Lower lobe of right lung (tissue), 2 donors: ENCODE measurements at regions not wholly inside any gene's neighbourhood (a gene's known extent, or its start where the extent isn't known, plus 50 kb on each side); places are given as distances from the start of the nearest gene placed in this dataset.
A peak's percentile ranks its signal among the peaks of the same experiment; 100 is the strongest.
"Not testable (repeated sequence)": the region's sequence is repeated elsewhere in the genome, so short reads cannot be mapped to it uniquely, and the experiment has no call there.

ENCODE experiments used
- ATAC-seq, 2 donors: fragments of 200-7000 bp; cut with Tn5 transposase; one replicate each; pipeline ENCODE4 v1.9.1; 2020 to 2022; ENCODE audit warnings: mild to moderate bottlenecking in 2 of 2, moderate library complexity in 2 of 2
- DNase-seq: peaks from one replicate; pipeline ENCODE4 v3.0.0-alpha.2; 2020
- H3K27ac ChIP-seq: fragments of 200-600 bp; one replicate; pipeline ENCODE4 v1.8.0; 2022
- H3K27me3 ChIP-seq: fragments of 200-600 bp; one replicate; pipeline ENCODE4 v1.8.0; 2022; ENCODE audit warnings: low read depth
- H3K36me3 ChIP-seq: fragments of 200-600 bp; one replicate; pipeline ENCODE4 v1.8.0; 2022; ENCODE audit warnings: mild to moderate bottlenecking
- H3K4me1 ChIP-seq: fragments of 200-600 bp; one replicate; pipeline ENCODE4 v1.8.0; 2022
- H3K4me3 ChIP-seq: fragments of 200-600 bp; one replicate; pipeline ENCODE4 v1.8.0; 2022; ENCODE audit warnings: mild to moderate bottlenecking
- H3K9me3 ChIP-seq: fragments of 200-600 bp; one replicate; pipeline ENCODE4 v1.8.0; 2022
- CTCF ChIP-seq: fragments of 200-600 bp; IDR thresholded peaks from one replicate; pipeline ENCODE4 v1.8.0; 2022; ENCODE audit warnings: antibody characterized with exemption, mild to moderate bottlenecking
- intact Hi-C: fragments of 100-400 bp; cut with DNase I; formaldehyde crosslinking; loops from one replicate; pipeline ENCODE4 v1.11.0; 2022
- donor health status: DM: no; HTN: yes; CAD: no; lungs with severe emphysema.

- ATAC-seq (no peak), DNase-seq (no peak)
- no peaks in the 10 kb centered on the region for H3K9me3 ChIP-seq
- no peak overlapping the region for H3K4me3 ChIP-seq
- no peak for TF ChIP-seq CTCF
- H3K4me1 ChIP-seq = no peaks in the 10 kb centered on the region
- intact Hi-C loops = no loop called here
- H3K27ac ChIP-seq = no peak overlapping the region
- H3K27me3 ChIP-seq = no peaks in the 10 kb centered on the region
- H3K36me3 ChIP-seq = no peaks in the 10 kb centered on the region
Measured at GRCh38 chr13:54489359-54489758, 1460.7 kb downstream of the OLFM4 start.

- Histone ChIP-seq H3K4me1 (no peaks in the 10 kb centered on the region), H3K27me3 (no peaks in the 10 kb centered on the region), H3K9me3 (no peaks in the 10 kb centered on the region), H3K27ac (no peak overlapping the region), H3K4me3 (no peak overlapping the region), H3K36me3 (no peaks in the 10 kb centered on the region)
- no peak for DNase-seq
- intact Hi-C loops = no loop called here
- ATAC-seq = no peak
- TF ChIP-seq CTCF = no peak
Measured at GRCh38 chr13:54492995-54493394, 1464.4 kb downstream of the OLFM4 start.

GRCh38 chr13:54511366-54511765 is 1482.8 kb downstream of the OLFM4 start:
- no peak for TF ChIP-seq CTCF
- intact Hi-C loops = no loop called here
- H3K4me1 ChIP-seq = no peaks in the 10 kb centered on the region
- H3K27me3 ChIP-seq = no peaks in the 10 kb centered on the region
- DNase-seq = no peak
- ATAC-seq = no peak
- H3K4me3 ChIP-seq = no peak overlapping the region
- H3K9me3 ChIP-seq = no peaks in the 10 kb centered on the region
- H3K27ac ChIP-seq = no peak overlapping the region
- no peaks in the 10 kb centered on the region for H3K36me3 ChIP-seq

- no peak for TF ChIP-seq CTCF
- H3K36me3 ChIP-seq = no peaks in the 10 kb centered on the region
- ATAC-seq = no peak
- intact Hi-C loops = no loop called here
- H3K4me3 ChIP-seq = no peak overlapping the region
- DNase-seq = no peak
- H3K4me1 ChIP-seq = no peaks in the 10 kb centered on the region
- H3K9me3 ChIP-seq = no peaks in the 10 kb centered on the region
- no peak overlapping the region for H3K27ac ChIP-seq
- no peaks in the 10 kb centered on the region for H3K27me3 ChIP-seq
Measured at GRCh38 chr13:54513254-54513653, 1484.6 kb downstream of the OLFM4 start.

- no peak overlapping the region for H3K4me3 ChIP-seq
- intact Hi-C loops = no loop called here
- H3K9me3 ChIP-seq = no peaks in the 10 kb centered on the region
- peak; percentile 12 for TF ChIP-seq CTCF
- ATAC-seq (no peak), DNase-seq (no peak)
- H3K27me3 ChIP-seq = no peaks in the 10 kb centered on the region
- no peaks in the 10 kb centered on the region for H3K36me3 ChIP-seq
- no peak overlapping the region for H3K27ac ChIP-seq
- no peaks in the 10 kb centered on the region for H3K4me1 ChIP-seq
Measured at GRCh38 chr13:54536112-54536511, 1507.5 kb downstream of the OLFM4 start.

GRCh38 chr13:54563286-54563685 is 1534.7 kb downstream of the OLFM4 start:
- no peak overlapping the region for H3K4me3 ChIP-seq
- ATAC-seq (no peak), DNase-seq (no peak)
- H3K9me3 ChIP-seq = no peaks in the 10 kb centered on the region
- H3K27ac ChIP-seq = no peak overlapping the region
- no peaks in the 10 kb centered on the region for H3K4me1 ChIP-seq
- intact Hi-C loops = no loop called here
- H3K27me3 ChIP-seq = no peaks in the 10 kb centered on the region
- no peaks in the 10 kb centered on the region for H3K36me3 ChIP-seq
- TF ChIP-seq CTCF = no peak

GRCh38 chr13:54572037-54572436 is 1543.4 kb downstream of the OLFM4 start:
- ATAC-seq, H3K4me3 ChIP-seq, intact Hi-C loops, H3K9me3 ChIP-seq, H3K36me3 ChIP-seq, H3K27ac ChIP-seq, H3K27me3 ChIP-seq, DNase-seq, H3K4me1 ChIP-seq: not testable (repeated sequence)
